Type B pancreatic cell (in vitro differentiated cells): ENCODE measurements at regions not wholly inside any gene's neighbourhood (a gene's known extent, or its start where the extent isn't known, plus 50 kb on each side); places are given as distances from the start of the nearest gene placed in this dataset.

Experiments used
- DNase-seq: peaks from one replicate; pipeline ENCODE4 v3.0.0; 2021; ENCODE audit warnings: mixed read lengths; ENCODE audit not compliant: unreplicated experiment; ENCODE audit errors: extremely low spot score
- H3K27ac Mint-ChIP-seq: 2 replicates; pipeline ENCODE4 v1.8.0; 2021; ENCODE audit warnings: mild to moderate bottlenecking, mixed read lengths
- H3K27me3 Mint-ChIP-seq: 2 replicates; pipeline ENCODE4 v1.8.0; 2021; ENCODE audit warnings: mixed read lengths
- H3K36me3 Mint-ChIP-seq: 2 replicates; pipeline ENCODE4 v1.8.0; 2021; ENCODE audit warnings: mixed read lengths
- H3K4me1 Mint-ChIP-seq: one replicate; pipeline ENCODE4 v1.8.0; 2021; ENCODE audit warnings: mixed read lengths; ENCODE audit not compliant: unreplicated experiment
- H3K4me3 Mint-ChIP-seq: 2 replicates; pipeline ENCODE4 v1.8.0; 2021; ENCODE audit warnings: mild to moderate bottlenecking, mixed read lengths
- H3K9me3 Mint-ChIP-seq: 2 replicates; pipeline ENCODE4 v1.8.0; 2021; ENCODE audit warnings: mixed read lengths
- TF ChIP-seq, protein P1 (sequence below): fragments of 200-600 bp; sonication (generic); conservative IDR thresholded peaks from 2 replicates; pipeline ENCODE4 v1.5.0; 2021; ENCODE audit warnings: antibody characterized with exemption, mild to moderate bottlenecking

DNA sequence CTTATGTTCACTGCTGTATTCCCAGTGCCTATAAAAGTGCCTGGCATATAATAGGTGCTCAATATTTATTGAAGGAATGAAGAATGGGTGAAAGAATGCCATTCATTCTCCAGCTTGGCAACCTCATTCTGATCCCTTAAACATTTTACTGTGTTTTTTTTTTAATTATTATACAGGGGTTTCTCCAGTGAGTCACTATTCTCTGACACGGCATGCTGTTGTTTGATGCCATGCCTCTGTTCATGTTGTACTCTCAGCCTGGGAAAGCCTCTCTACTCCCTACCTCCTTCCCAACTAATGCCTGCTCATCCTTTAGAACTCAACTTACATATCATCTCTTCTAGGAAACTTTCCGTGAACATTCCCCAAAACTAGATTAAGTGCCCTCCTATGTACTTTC, 70.2 kb upstream of the PHF24 start:
- TF ChIP-seq, protein P1, sequence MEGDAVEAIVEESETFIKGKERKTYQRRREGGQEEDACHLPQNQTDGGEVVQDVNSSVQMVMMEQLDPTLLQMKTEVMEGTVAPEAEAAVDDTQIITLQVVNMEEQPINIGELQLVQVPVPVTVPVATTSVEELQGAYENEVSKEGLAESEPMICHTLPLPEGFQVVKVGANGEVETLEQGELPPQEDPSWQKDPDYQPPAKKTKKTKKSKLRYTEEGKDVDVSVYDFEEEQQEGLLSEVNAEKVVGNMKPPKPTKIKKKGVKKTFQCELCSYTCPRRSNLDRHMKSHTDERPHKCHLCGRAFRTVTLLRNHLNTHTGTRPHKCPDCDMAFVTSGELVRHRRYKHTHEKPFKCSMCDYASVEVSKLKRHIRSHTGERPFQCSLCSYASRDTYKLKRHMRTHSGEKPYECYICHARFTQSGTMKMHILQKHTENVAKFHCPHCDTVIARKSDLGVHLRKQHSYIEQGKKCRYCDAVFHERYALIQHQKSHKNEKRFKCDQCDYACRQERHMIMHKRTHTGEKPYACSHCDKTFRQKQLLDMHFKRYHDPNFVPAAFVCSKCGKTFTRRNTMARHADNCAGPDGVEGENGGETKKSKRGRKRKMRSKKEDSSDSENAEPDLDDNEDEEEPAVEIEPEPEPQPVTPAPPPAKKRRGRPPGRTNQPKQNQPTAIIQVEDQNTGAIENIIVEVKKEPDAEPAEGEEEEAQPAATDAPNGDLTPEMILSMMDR, result no peak
- H3K4me1 Mint-ChIP-seq, result no peaks in the 10 kb centered on the region
- no peak for DNase-seq
- no peak overlapping the region for H3K27ac Mint-ChIP-seq
- H3K27me3 Mint-ChIP-seq, result peaks cover 20% of the 10 kb centered on the region
- no peak overlapping the region for H3K4me3 Mint-ChIP-seq
- H3K36me3 Mint-ChIP-seq, result no peaks in the 10 kb centered on the region
- H3K9me3 Mint-ChIP-seq, result no peaks in the 10 kb centered on the region

DNA sequence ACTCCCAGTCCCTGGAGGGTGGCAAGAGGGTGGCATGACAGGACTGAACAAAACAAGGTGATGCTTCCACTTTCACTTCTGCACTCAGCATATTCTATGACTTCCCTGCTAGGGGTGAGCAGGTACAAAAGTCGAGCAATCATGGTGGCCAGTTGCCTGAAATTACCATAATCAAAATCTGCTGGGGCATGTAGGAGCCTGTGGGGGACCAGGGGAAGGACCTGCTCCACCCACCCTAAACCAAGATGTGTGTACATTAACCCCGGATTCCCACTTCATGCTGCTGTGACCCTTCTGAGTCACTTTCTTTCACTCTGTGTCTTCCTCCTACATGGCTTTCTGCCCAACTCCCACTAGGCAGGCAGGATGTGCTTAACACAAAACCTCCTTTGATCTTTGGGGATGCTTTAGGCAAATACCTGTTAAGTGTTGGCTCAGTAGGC, 73.3 kb upstream of the PHF24 start:
- peaks cover 25% of the 10 kb centered on the region for H3K27me3 Mint-ChIP-seq
- TF ChIP-seq, protein P1, result no peak
- H3K4me3 Mint-ChIP-seq, result no peak overlapping the region
- no peak overlapping the region for H3K27ac Mint-ChIP-seq
- DNase-seq, result no peak
- no peaks in the 10 kb centered on the region for H3K9me3 Mint-ChIP-seq
- no peaks in the 10 kb centered on the region for H3K4me1 Mint-ChIP-seq
- H3K36me3 Mint-ChIP-seq, result no peaks in the 10 kb centered on the region

DNA sequence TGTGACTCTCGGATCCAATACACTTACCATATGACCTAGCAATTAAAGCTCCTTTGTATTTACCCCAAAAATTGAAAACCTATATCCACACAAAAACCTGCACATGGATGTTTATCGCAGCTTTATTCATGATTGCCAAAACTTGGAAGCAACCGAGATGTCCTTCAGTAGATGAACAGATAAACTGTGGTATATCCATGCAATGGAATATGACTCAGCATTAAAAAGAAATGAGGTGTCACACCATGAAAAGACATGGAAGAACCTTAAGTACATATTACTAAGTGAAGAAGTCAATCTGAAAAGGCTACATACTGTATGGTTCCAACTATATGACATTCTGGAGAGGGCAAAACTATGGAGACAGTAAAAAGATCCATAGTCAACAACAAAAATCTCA, 82.0 kb upstream of the PHF24 start:
- Mint-ChIP-seq H3K4me3 (no peak overlapping the region), H3K27ac (peak overlapping the region; percentile 83), H3K27me3 (peaks cover 28% of the 10 kb centered on the region), H3K9me3 (no peaks in the 10 kb centered on the region), H3K36me3 (no peaks in the 10 kb centered on the region), H3K4me1 (no peaks in the 10 kb centered on the region)
- DNase-seq, result no peak
- TF ChIP-seq, protein P1, result no peak

DNA sequence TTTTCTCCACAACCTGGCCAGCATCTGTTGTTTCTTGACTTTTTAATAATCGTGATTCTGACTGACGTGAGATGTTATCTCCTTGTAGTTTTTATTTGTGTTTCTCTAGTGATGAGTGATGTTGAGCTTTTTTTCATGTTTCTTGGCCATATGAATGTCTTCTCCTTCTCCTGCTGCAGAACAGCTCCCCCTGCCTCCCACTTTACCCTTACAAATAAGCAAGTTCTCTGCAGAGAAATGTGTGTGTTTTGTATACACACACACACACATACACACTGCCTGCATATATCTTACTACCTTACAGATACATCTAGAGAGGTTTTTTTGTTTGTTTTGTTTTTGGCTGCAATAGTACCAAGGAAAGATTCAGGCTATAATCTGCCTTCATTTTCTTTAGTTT, 88.7 kb upstream of the PHF24 start:
- DNase-seq, result no peak
- TF ChIP-seq, protein P1, result peak; percentile 36
- Mint-ChIP-seq H3K4me3 (no peak overlapping the region), H3K9me3 (no peaks in the 10 kb centered on the region), H3K4me1 (no peaks in the 10 kb centered on the region), H3K36me3 (no peaks in the 10 kb centered on the region), H3K27ac (no peak overlapping the region), H3K27me3 (peaks cover 50% of the 10 kb centered on the region)

DNA sequence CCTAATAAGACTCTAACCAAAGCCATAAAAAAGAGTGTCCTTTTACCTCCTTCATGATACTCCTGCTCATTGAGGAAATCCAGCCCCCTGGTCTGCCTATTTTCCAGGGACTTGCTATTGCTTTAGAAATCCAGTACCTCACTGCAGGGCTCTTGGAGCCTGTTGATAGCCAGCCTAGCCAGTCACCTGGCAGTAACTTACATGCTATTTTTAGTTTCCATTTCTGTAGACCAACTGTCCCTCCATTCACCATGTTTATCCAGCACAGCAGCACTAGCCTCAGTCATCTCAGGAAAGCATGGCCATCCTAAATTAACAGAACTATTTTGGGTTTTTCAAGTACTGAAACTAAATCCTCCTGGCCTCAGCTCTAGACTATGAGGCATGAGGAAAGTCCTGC, 91.5 kb upstream of the PHF24 start:
- Mint-ChIP-seq H3K4me3 (no peak overlapping the region), H3K9me3 (no peaks in the 10 kb centered on the region), H3K36me3 (no peaks in the 10 kb centered on the region), H3K27ac (no peak overlapping the region), H3K27me3 (peaks cover 56% of the 10 kb centered on the region), H3K4me1 (no peaks in the 10 kb centered on the region)
- DNase-seq, result no peak
- TF ChIP-seq, protein P1, result no peak

DNA sequence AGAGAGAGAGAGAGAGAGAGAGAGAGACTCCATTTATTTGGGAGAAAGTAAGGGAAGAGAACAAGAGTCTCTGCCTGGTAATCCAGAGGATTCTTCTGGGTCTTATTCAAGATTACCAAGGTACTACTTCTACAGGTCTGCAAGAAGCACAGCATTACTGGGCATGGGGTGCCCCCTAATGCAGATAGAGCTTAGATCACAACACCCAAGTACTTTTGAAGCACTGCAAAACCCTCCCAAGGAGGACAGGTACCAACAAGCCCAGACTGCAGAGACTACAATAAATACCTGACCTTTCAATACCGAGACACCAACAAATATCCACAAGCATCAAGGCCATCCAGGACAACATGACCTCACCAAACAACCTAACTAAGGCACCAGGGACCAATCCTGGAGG, 94.7 kb upstream of the PHF24 start:
- DNase-seq, result no peak
- Mint-ChIP-seq H3K27me3 (peaks cover 30% of the 10 kb centered on the region), H3K4me3 (no peak overlapping the region), H3K27ac (no peak overlapping the region), H3K9me3 (no peaks in the 10 kb centered on the region), H3K4me1 (no peaks in the 10 kb centered on the region), H3K36me3 (no peaks in the 10 kb centered on the region)
- TF ChIP-seq, protein P1, result no peak
